Heart left ventricle (tissue), 16 donors: ENCODE measurements at regions not wholly inside any gene's neighbourhood (a gene's known extent, or its start where the extent isn't known, plus 50 kb on each side); places are given as distances from the start of the nearest gene placed in this dataset.
A peak's percentile ranks its signal among the peaks of the same experiment; 100 is the strongest.

Source experiments
- ATAC-seq, 4 donors: fragments of 200-7000 bp; cut with Tn5 transposase; one replicate each; pipeline ENCODE4 v1.9.1; 2020 to 2022; ENCODE audit warnings: moderate library complexity in 4 of 4, mild to moderate bottlenecking in 3 of 4, moderate number of reproducible peaks in 1 of 4
- DNase-seq, 5 donors: peaks; one replicate each; pipeline ENCODE4 v3.0.0-alpha.2; 2020
- H3K27ac ChIP-seq, 12 donors: fragments of 200-600 bp; sonication (generic) in 4 of 12; one replicate each; pipeline versions ENCODE4 v1.5.0 to v1.8.0; 2016 to 2022; ENCODE audit warnings: mild to moderate bottlenecking in 2 of 12
- H3K27me3 ChIP-seq, 9 donors: fragments of 200-600 bp; sonication (generic) in 2 of 9; one replicate each; pipeline versions ENCODE4 v1.5.1 to v1.8.0; 2016 to 2022; ENCODE audit warnings: mild to moderate bottlenecking in 3 of 9
- H3K36me3 ChIP-seq, 9 donors: fragments of 200-600 bp; sonication (generic) in 2 of 9; one replicate each; pipeline versions ENCODE4 v1.5.0 to v1.8.0; 2018 to 2022; ENCODE audit warnings: mild to moderate bottlenecking in 2 of 9
- H3K4me1 ChIP-seq, 12 donors: fragments of 200-600 bp; sonication (generic) in 4 of 12; one replicate each; pipeline versions ENCODE4 v1.5.0 to v1.8.0; 2016 to 2022; ENCODE audit warnings: mild to moderate bottlenecking in 3 of 12
- H3K4me3 ChIP-seq, 12 donors: fragments of 200-600 bp; sonication (generic) in 4 of 12; one replicate each; pipeline versions ENCODE4 v1.5.0 to v1.8.0; 2017 to 2022; ENCODE audit warnings: mild to moderate bottlenecking in 9 of 12, moderate library complexity in 4 of 12
- H3K9me3 ChIP-seq, 12 donors: fragments of 200-600 bp; sonication (generic) in 4 of 12; one replicate each; pipeline versions ENCODE4 v1.5.0 to v1.8.0; 2016 to 2022; ENCODE audit warnings: mild to moderate bottlenecking in 1 of 12
- POLR2A ChIP-seq, 2 donors: fragments of 450-650 bp; IDR thresholded peaks; one replicate each; pipeline ENCODE4 v1.6.1; 2017; ENCODE audit warnings: antibody characterized with exemption in 2 of 2, mild to moderate bottlenecking in 2 of 2, moderate library complexity in 2 of 2
- WGBS, 4 donors: extraction: QIAGEN DNeasy Blood & Tissue Kit in 2 of 4; methylation state at CpG; one replicate each; pipeline versions ENCODE4 v1.1.5 to v1.1.7; 2013 to 2018; 5-methylcytosine and 5-hydroxymethylcytosine counted together
- intact Hi-C, 10 donors: fragments of 100-400 bp; cut with DNase I; formaldehyde crosslinking; loops; one replicate each; pipeline versions ENCODE4 v1.11.1 to v1.14.2; 2022
- TF ChIP-seq, protein P1 (sequence below), 12 donors: fragments of 200-600 bp; sonication (generic) in 4 of 12; IDR thresholded peaks; one replicate each; pipeline versions ENCODE4 v1.5.0 to v1.8.0; 2018 to 2022; ENCODE audit warnings: antibody characterized with exemption in 12 of 12, mild to moderate bottlenecking in 5 of 12
- donor health status: ischemic (EF 13 %, LVEDD 7.1; RV severe dilation, severe dysfunction).
- donor health status: healthy with polysubstance abuse.
- donor health status: DM: no; HTN: yes; CAD: no.
- donor health status: DM: no; HTN: no; CAD: no.
- donor health status: ischemic (EF 25% LVEDD 6.9; RV normal size, moderate dysfunction).
- donor health status: ischemic (EF 25% LVEDD 5.7; RV mildly dilated, moderate dysfunction).
- donor health status: healthy.
- donor health status: DM: yes; HTN: yes; CAD: no.
- donor health status: ischemic (EF 35%, LVEDD 5.7; RV mildly dilated, moderate dysfunction).
- donor health status: nonischemic (EF 11% LVEDD 7.7; RV severe dilation, severe dysfunction).
- donor health status: DM: yes; HTN: yes; CAD: no.
- donor health status: PGD.
- donor health status: ischemic (EF 29% LVEDD 5.4; RV normal size, mild dysfunction).
- donor health status: nonischemic (EF 23%, LVEDD 6.1; RV moderate dilation, normal function).

DNA sequence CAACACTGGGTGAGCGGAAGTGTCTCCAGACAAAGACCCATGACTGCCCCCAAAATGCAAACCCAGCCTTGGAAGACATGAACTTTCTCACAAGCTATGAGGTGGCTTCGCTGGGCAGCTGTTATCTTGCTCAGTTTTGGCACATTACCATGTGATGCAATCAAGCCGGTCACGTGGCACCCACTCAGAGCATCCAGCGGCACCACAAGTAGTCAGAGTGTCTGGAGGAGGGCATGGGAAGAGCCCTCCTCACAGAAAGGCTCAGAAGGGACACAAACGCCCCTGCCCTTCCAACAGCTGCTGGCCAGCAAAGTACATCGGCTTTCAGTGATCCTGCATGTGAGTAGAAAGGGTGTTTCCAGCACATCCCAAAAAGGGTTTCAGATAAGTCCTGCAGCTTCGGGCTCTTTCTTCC, 145.5 kb upstream of the IRF2BP2 start:
- peak overlapping the region in 2 of 12 donors; percentile 10 to 24 for H3K4me3 ChIP-seq
- H3K4me1 ChIP-seq: peaks cover 0 to 32% (median 20%) of the 10 kb centered on the region in 12 donors
- TF ChIP-seq, protein P1, sequence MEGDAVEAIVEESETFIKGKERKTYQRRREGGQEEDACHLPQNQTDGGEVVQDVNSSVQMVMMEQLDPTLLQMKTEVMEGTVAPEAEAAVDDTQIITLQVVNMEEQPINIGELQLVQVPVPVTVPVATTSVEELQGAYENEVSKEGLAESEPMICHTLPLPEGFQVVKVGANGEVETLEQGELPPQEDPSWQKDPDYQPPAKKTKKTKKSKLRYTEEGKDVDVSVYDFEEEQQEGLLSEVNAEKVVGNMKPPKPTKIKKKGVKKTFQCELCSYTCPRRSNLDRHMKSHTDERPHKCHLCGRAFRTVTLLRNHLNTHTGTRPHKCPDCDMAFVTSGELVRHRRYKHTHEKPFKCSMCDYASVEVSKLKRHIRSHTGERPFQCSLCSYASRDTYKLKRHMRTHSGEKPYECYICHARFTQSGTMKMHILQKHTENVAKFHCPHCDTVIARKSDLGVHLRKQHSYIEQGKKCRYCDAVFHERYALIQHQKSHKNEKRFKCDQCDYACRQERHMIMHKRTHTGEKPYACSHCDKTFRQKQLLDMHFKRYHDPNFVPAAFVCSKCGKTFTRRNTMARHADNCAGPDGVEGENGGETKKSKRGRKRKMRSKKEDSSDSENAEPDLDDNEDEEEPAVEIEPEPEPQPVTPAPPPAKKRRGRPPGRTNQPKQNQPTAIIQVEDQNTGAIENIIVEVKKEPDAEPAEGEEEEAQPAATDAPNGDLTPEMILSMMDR (IDR thresholded peaks at IDR 0.05): no peak
- TF ChIP-seq POLR2A (IDR thresholded peaks at IDR 0.05): no peak
- no peaks in the 10 kb centered on the region for H3K27me3 ChIP-seq
- DNase-seq (peak; percentile 43 to 78 (median 74)), ATAC-seq (peak; percentile 43 to 92 (median 80))
- intact Hi-C loops: loop anchor here in 1 of 10 donors (10.0 kb wide), 1 partner anchor 69 kb away; no protein-coding TSS in a partner anchor
- peak overlapping the region in 1 of 12 donors; percentile 10 for H3K27ac ChIP-seq
- H3K36me3 ChIP-seq: no peaks in the 10 kb centered on the region
- no peaks in the 10 kb centered on the region for H3K9me3 ChIP-seq
- WGBS, 4 donors: 46 to 47% (median 47%) methylated on average over 8 of the region's 8 CpGs

DNA sequence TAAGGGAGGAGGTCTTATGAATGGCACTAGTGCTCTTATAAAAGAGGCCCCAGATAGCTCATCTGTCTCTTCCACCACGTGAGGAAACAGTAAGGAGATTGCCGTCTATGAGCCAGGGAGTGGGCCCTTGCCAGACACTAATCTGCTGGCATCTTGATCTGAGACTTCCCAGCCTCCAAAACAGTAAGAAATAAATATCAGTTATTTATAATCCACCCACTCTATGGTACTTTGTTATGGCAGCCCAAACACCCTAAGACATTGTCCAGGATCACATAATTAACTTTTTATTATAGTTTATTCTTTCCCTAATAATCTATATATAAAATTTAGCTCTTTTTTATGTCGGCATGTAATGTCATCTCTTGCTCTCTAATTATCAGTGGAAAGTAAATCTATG, 144.0 kb upstream of the IRF2BP2 start:
- intact Hi-C loops: loop anchor here in 1 of 10 donors (10.0 kb wide), 1 partner anchor 71 kb away; no protein-coding TSS in a partner anchor
- no peaks in the 10 kb centered on the region for H3K36me3 ChIP-seq

DNA sequence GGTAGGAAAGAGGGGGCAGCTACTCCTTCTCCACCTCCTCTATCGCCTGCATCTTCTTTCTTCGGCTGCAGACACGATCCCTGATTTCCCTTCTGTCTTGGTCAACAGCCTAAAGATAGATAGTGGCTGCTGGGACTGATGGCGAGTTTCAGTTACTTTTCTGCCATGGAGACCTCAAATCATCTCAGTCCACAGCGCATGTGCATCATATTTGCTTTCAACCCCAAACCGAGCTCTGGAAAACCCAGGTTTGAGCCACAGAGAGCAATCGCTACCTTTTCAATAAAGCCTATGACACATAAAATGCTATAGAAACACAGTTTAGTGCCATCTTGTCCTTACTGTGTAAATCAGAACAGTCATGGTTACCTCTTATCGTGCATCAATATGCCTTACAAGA, 142.9 kb upstream of the IRF2BP2 start:
- Histone ChIP-seq H3K27ac (no peak overlapping the region), H3K4me1 (peaks cover 0 to 27% (median 16%) of the 10 kb centered on the region in 12 donors), H3K4me3 (no peak overlapping the region), H3K9me3 (no peaks in the 10 kb centered on the region), H3K36me3 (no peaks in the 10 kb centered on the region), H3K27me3 (no peaks in the 10 kb centered on the region)
- no peak for TF ChIP-seq POLR2A (IDR thresholded peaks at IDR 0.05)
- TF ChIP-seq, protein P1 (IDR thresholded peaks at IDR 0.05): no peak
- DNase-seq (no peak), ATAC-seq (no peak)
- intact Hi-C loops: loop anchor here in 1 of 10 donors (10.0 kb wide), 1 partner anchor 72 kb away; no protein-coding TSS in a partner anchor
- 97 to 98% (median 98%) methylated on average over 8 of the region's 8 CpGs for WGBS, 4 donors

More for the DNA sequence above, 144.0 kb upstream of the IRF2BP2 start:
- Histone ChIP-seq H3K27me3 (no peaks in the 10 kb centered on the region), H3K27ac (no peak overlapping the region), H3K4me1 (peaks cover 0 to 27% (median 17%) of the 10 kb centered on the region in 12 donors), H3K4me3 (no peak overlapping the region), H3K9me3 (no peaks in the 10 kb centered on the region)
- DNase-seq: no peak
- TF ChIP-seq, protein P1 (IDR thresholded peaks at IDR 0.05): no peak
- no peak for TF ChIP-seq POLR2A (IDR thresholded peaks at IDR 0.05)
- 78 to 88% (median 87%) methylated on average over 3 of the region's 3 CpGs for WGBS, 4 donors
- no peak for ATAC-seq

DNA sequence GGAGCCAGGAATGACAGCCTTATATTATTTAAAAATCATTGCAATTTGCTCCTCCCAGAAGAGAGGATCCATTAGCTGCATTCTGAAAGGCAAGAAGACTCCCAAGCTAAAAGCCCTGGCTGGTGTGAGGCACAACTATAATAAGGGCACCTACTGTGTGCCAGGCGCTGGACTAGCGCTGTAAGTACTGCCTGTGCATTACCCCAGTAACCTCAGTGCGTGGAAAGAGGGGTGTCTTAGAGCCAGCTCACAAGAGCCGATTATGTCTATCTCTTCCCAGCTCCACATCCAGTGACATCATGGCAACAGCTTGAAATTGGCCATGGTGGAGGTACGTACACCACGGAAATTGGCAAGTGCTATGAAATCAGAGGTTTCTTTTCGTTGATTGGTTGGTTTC, 141.7 kb upstream of the IRF2BP2 start:
- ATAC-seq: no peak
- WGBS, 4 donors: 85 to 94% (median 91%) methylated on average over 7 of the region's 7 CpGs
- Histone ChIP-seq H3K4me3 (no peak overlapping the region), H3K27me3 (no peaks in the 10 kb centered on the region), H3K36me3 (no peaks in the 10 kb centered on the region), H3K4me1 (peaks cover 0 to 27% (median 18%) of the 10 kb centered on the region in 12 donors), H3K9me3 (no peaks in the 10 kb centered on the region), H3K27ac (peak overlapping the region in 6 of 12 donors; percentile 9 to 49 (median 36))
- no peak for TF ChIP-seq POLR2A (IDR thresholded peaks at IDR 0.05)
- TF ChIP-seq, protein P1 (IDR thresholded peaks at IDR 0.05): no peak
- DNase-seq: no peak
- intact Hi-C loops: loop anchor here in 1 of 10 donors (10.0 kb wide), 1 partner anchor 73 kb away; no protein-coding TSS in a partner anchor
